CD4-positive, alpha-beta T cell (primary cell): ENCODE measurements at regions not wholly inside any gene's neighbourhood (a gene's known extent, or its start where the extent isn't known, plus 50 kb on each side); places are given as distances from the start of the nearest gene placed in this dataset.

Experiments
- ATAC-seq: fragments of 200-7000 bp; cut with Tn5 transposase; one replicate; pipeline ENCODE4 v1.10.0; 2022; ENCODE audit warnings: mild to moderate bottlenecking; ENCODE audit not compliant: poor library complexity
- CTCF ChIA-PET: fragments of 350-600 bp; sonication (Branson Sonifier 250); formaldehyde crosslinking; loops from one replicate; lab custom pipeline; 2021; ENCODE audit warnings: antibody characterized with exemption, inconsistent platforms; lab: Charles Lee
- POLR2A ChIA-PET: fragments of 350-600 bp; sonication (Branson Sonifier 250); formaldehyde crosslinking; loops from one replicate; lab custom pipeline; 2021; ENCODE audit warnings: antibody characterized with exemption, inconsistent platforms; lab: Charles Lee
- DNase-seq, 14 experiments: peaks; one replicate each; pipeline ENCODE4 v3.0.0-alpha.2; 2013 to 2020; ENCODE audit warnings: mixed read lengths in 2 of 14
- H3K27ac ChIP-seq, 2 donors: one replicate each; pipeline versions ENCODE4 v1.5.1 to v1.7.0; 2013; ENCODE audit warnings: low read length in 2 of 2, low read depth in 1 of 2, mild to moderate bottlenecking in 1 of 2
- H3K27me3 ChIP-seq, 2 experiments: 1 replicate in 1 of 2; 2 replicates in 1 of 2; pipeline versions ENCODE4 v1.6.1 to v1.7.0; 2013; ENCODE audit warnings: low read length in 2 of 2, control low read depth in 1 of 2, mild to moderate bottlenecking in 1 of 2, moderate library complexity in 1 of 2; ENCODE audit not compliant: insufficient read depth in 2 of 2, control insufficient read depth in 1 of 2
- H3K36me3 ChIP-seq: one replicate; pipeline ENCODE4 v1.6.1; 2013; ENCODE audit warnings: low read length, control low read depth; ENCODE audit not compliant: insufficient read depth
- H3K4me1 ChIP-seq: one replicate; pipeline ENCODE4 v1.6.1; 2013; ENCODE audit warnings: low read length, control low read depth; ENCODE audit not compliant: insufficient read depth
- H3K4me3 ChIP-seq: one replicate; pipeline ENCODE4 v1.5.1; 2013; ENCODE audit warnings: mild to moderate bottlenecking, low read length, moderate library complexity
- H3K9me3 ChIP-seq, 2 experiments: 1 replicate in 1 of 2; 2 replicates in 1 of 2; pipeline versions ENCODE4 v1.6.1 to v1.7.0; 2013; ENCODE audit warnings: low read length in 2 of 2, mild to moderate bottlenecking in 2 of 2, control low read depth in 1 of 2, moderate library complexity in 1 of 2; ENCODE audit not compliant: control insufficient read depth in 1 of 2, insufficient read depth in 1 of 2
- H3K27ac Mint-ChIP-seq: one replicate; pipeline ENCODE4 v1.8.0; 2020; ENCODE audit warnings: mixed read lengths
- H3K27me3 Mint-ChIP-seq: one replicate; pipeline ENCODE4 v1.8.0; 2021; ENCODE audit warnings: mixed read lengths
- H3K36me3 Mint-ChIP-seq: one replicate; pipeline ENCODE4 v1.8.0; 2021; ENCODE audit warnings: low read depth, mixed read lengths
- H3K4me1 Mint-ChIP-seq: one replicate; pipeline ENCODE4 v1.8.0; 2021; ENCODE audit warnings: low read depth, mixed read lengths
- H3K4me3 Mint-ChIP-seq: one replicate; pipeline ENCODE4 v1.8.0; 2020; ENCODE audit warnings: mild to moderate bottlenecking, mixed read lengths
- H3K9me3 Mint-ChIP-seq: one replicate; pipeline ENCODE4 v1.8.0; 2020; ENCODE audit warnings: mixed read lengths
- CTCF ChIP-seq: fragments of 200-600 bp; IDR thresholded peaks from one replicate; pipeline ENCODE4 v1.8.0; 2022; ENCODE audit warnings: antibody characterized with exemption, mild to moderate bottlenecking
- intact Hi-C, 2 experiments: fragments of 100-400 bp; cut with DNase I in 1 of 2; cut with micrococcal nuclease in 1 of 2; formaldehyde crosslinking; loops; one replicate each; pipeline versions ENCODE4 v1.15.1 to v1.9.0; 2023 to 2025; cut with DNase I, micrococcal nuclease

GRCh38 chr20:43305749-43306148, 116.0 kb upstream of the PTPRT start:
- Mint-ChIP-seq H3K9me3 (peaks cover 2% of the 10 kb centered on the region), H3K27me3 (peaks cover 15% of the 10 kb centered on the region), H3K4me3 (no peak overlapping the region), H3K36me3 (no peaks in the 10 kb centered on the region), H3K27ac (no peak overlapping the region), H3K4me1 (no peaks in the 10 kb centered on the region)
- peaks cover 0 to 5% of the 10 kb centered on the region in 2 experiments for H3K9me3 ChIP-seq
- POLR2A ChIA-PET: no interaction called here
- CTCF ChIA-PET: interaction anchor here (1.3 kb wide), 1 partner anchor 8 kb away, joined by 3 read pairs; no protein-coding TSS in a partner anchor
- peaks cover 0 to 2% of the 10 kb centered on the region in 2 experiments for H3K27me3 ChIP-seq
- H3K4me3 ChIP-seq: no peak overlapping the region
- no peak for ATAC-seq
- no peaks in the 10 kb centered on the region for H3K4me1 ChIP-seq
- DNase-seq: no peak
- H3K27ac ChIP-seq: no peak overlapping the region
- intact Hi-C loops: no loop called here
- no peaks in the 10 kb centered on the region for H3K36me3 ChIP-seq
- TF ChIP-seq CTCF: no peak

GRCh38 chr20:43304598-43304997, 114.9 kb upstream of the PTPRT start:
- H3K4me3 Mint-ChIP-seq: no peak overlapping the region
- peaks cover 2% of the 10 kb centered on the region for H3K9me3 Mint-ChIP-seq
- DNase-seq (no peak), ATAC-seq (no peak)
- H3K36me3 Mint-ChIP-seq: no peaks in the 10 kb centered on the region
- H3K4me1 Mint-ChIP-seq: no peaks in the 10 kb centered on the region
- H3K4me1 ChIP-seq: no peaks in the 10 kb centered on the region
- intact Hi-C loops: no loop called here
- peaks cover 18% of the 10 kb centered on the region for H3K27me3 Mint-ChIP-seq
- no peak overlapping the region for H3K4me3 ChIP-seq
- H3K9me3 ChIP-seq: peaks cover 0 to 5% of the 10 kb centered on the region in 2 experiments
- H3K27ac ChIP-seq: no peak overlapping the region
- no peak for TF ChIP-seq CTCF
- peaks cover 0 to 2% of the 10 kb centered on the region in 2 experiments for H3K27me3 ChIP-seq
- ChIA-PET CTCF (interaction anchor here (1.3 kb wide), 1 partner anchor 10 kb away, joined by 3 read pairs; no protein-coding TSS in a partner anchor), POLR2A (no interaction called here)
- H3K36me3 ChIP-seq: no peaks in the 10 kb centered on the region
- no peak overlapping the region for H3K27ac Mint-ChIP-seq

DNA sequence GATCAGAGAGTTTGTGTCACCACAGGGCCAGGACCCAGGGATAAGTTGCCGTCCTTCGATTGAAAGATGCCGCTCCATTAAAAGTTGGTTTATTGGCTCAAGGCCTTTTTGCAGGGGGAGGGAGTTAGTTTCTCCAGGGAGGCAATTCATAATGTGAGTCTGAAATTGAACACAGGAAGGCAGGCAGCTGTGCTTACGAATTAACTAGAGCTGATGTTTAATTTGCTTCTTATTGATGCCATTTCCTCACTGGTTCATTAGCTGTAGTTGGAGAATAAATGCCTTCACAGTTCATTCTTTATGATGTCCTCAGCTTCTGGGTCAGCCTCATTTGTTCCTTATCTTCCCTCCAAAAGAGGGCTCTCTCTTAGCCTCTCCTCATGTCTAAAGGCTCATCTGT, 113.2 kb upstream of the PTPRT start:
- DNase-seq (no peak), ATAC-seq (no peak)
- Histone ChIP-seq H3K4me1 (no peaks in the 10 kb centered on the region), H3K36me3 (no peaks in the 10 kb centered on the region), H3K27ac (no peak overlapping the region), H3K9me3 (peaks cover 0 to 5% of the 10 kb centered on the region in 2 experiments), H3K4me3 (no peak overlapping the region), H3K27me3 (peaks cover 0 to 2% of the 10 kb centered on the region in 2 experiments)
- ChIA-PET CTCF (no interaction called here), POLR2A (no interaction called here)
- H3K4me1 Mint-ChIP-seq: no peaks in the 10 kb centered on the region
- no peak overlapping the region for H3K4me3 Mint-ChIP-seq
- peaks cover under 1% of the 10 kb centered on the region for H3K9me3 Mint-ChIP-seq
- no peak overlapping the region for H3K27ac Mint-ChIP-seq
- no peaks in the 10 kb centered on the region for H3K36me3 Mint-ChIP-seq
- intact Hi-C loops: no loop called here
- H3K27me3 Mint-ChIP-seq: peaks cover 26% of the 10 kb centered on the region
- no peak for TF ChIP-seq CTCF
